OCI-LY7 (cell line): ENCODE measurements at regions not wholly inside any gene's neighbourhood (a gene's known extent, or its start where the extent isn't known, plus 50 kb on each side); places are given as distances from the start of the nearest gene placed in this dataset.

ENCODE experiments used
- CTCF ChIP-seq: fragments of 200-600 bp; sonication (generic); conservative IDR thresholded peaks from 2 replicates; pipeline ENCODE4 v1.5.1; 2014; ENCODE audit warnings: mild to moderate bottlenecking, antibody characterized with exemption, low read length, moderate library complexity, mixed read lengths
- EZH2phosphoT487 ChIP-seq: fragments of 200-600 bp; sonication (generic); IDR thresholded peaks from 2 replicates; pipeline ENCODE4 v1.6.1; 2018; ENCODE audit warnings: low read depth, borderline replicate concordance, mild to moderate bottlenecking, mixed run types, antibody characterized with exemption, low read length, moderate library complexity, mixed read lengths

- TF ChIP-seq CTCF (no peak), EZH2phosphoT487 (no peak)
Observed at GRCh38 chr20:40630713-40631112, 58.3 kb downstream of the MAFB start.
